ENCODE measurements at regions not wholly inside any gene's neighbourhood (a gene's known extent, or its start where the extent isn't known, plus 50 kb on each side); places are given as distances from the start of the nearest gene placed in this dataset.
"Not testable (repeated sequence)": the region's sequence is repeated elsewhere in the genome, so short reads cannot be mapped to it uniquely, and the experiment has no call there.

- ChIA-PET POLR2A (no interaction called here), CTCF (no interaction called here)
- TF ChIP-seq FOXM1 (IDR thresholded peaks at IDR 0.05; ENCODE audit: borderline replicate concordance) (no peak), FOXA1 (IDR thresholded peaks at IDR 0.05) (no peak)
Measured at GRCh38 chr12:131340616-131341210, 370.2 kb upstream of the SFSWAP start.

GRCh38 chr12:131341608-131342007, 369.3 kb upstream of the SFSWAP start:
- DNase-seq (ENCODE audit: extremely low spot score); CTCF ChIA-PET; POLR2A ChIA-PET: not testable (repeated sequence)

More at GRCh38 chr12:131340616-131341210, 370.2 kb upstream of the SFSWAP start:
- DNase-seq (ENCODE audit: extremely low spot score): no peak

GRCh38 chr12:131343436-131343835, 367.5 kb upstream of the SFSWAP start:
- DNase-seq (ENCODE audit: extremely low spot score); CTCF ChIA-PET; POLR2A ChIA-PET: not testable (repeated sequence)

GRCh38 chr12:131344715-131345520, 366.0 kb upstream of the SFSWAP start:
- DNase-seq (ENCODE audit: extremely low spot score); CTCF ChIA-PET; POLR2A ChIA-PET: not testable (repeated sequence)

- no peak for DNase-seq (ENCODE audit: extremely low spot score)
- TF ChIP-seq FOXA1 (IDR thresholded peaks at IDR 0.05): no peak
- CTCF ChIA-PET: no interaction called here
- POLR2A ChIA-PET: no interaction called here
Measured at GRCh38 chr12:131345521-131346436, 365.1 kb upstream of the SFSWAP start.

GRCh38 chr12:131346555-131347344, 364.1 kb upstream of the SFSWAP start:
- CTCF ChIA-PET: no interaction called here

GRCh38 chr12:131347345-131347714, 363.6 kb upstream of the SFSWAP start:
- ChIA-PET CTCF (no interaction called here), POLR2A (no interaction called here)
- DNase-seq (ENCODE audit: extremely low spot score): no peak
- no peak for TF ChIP-seq HDGF (IDR thresholded peaks at IDR 0.05; ENCODE audit: borderline replicate concordance)
- no peak for TF ChIP-seq FOXM1 (IDR thresholded peaks at IDR 0.05; ENCODE audit: borderline replicate concordance)
- TF ChIP-seq PKNOX1 (IDR thresholded peaks at IDR 0.05): no peak
- TF ChIP-seq L3MBTL2 (conservative IDR thresholded peaks at IDR 0.05): no peak
- no peak for TF ChIP-seq ARNT (IDR thresholded peaks at IDR 0.05)

More at GRCh38 chr12:131346555-131347344, 364.1 kb upstream of the SFSWAP start:
- DNase-seq (ENCODE audit: extremely low spot score): no peak
- no peak for TF ChIP-seq ZNF384 (IDR thresholded peaks at IDR 0.05)
- TF ChIP-seq L3MBTL2 (conservative IDR thresholded peaks at IDR 0.05): no peak
- no peak for TF ChIP-seq FOXK2 (IDR thresholded peaks at IDR 0.05)
- TF ChIP-seq SUZ12 (IDR thresholded peaks at IDR 0.05): no peak
- TF ChIP-seq HDGF (IDR thresholded peaks at IDR 0.05; ENCODE audit: borderline replicate concordance): no peak
- no peak for TF ChIP-seq NFRKB (IDR thresholded peaks at IDR 0.05)
- TF ChIP-seq SP1 (IDR thresholded peaks at IDR 0.05): no peak
- TF ChIP-seq FOXM1 (IDR thresholded peaks at IDR 0.05; ENCODE audit: borderline replicate concordance): no peak
- TF ChIP-seq CTBP1 (IDR thresholded peaks at IDR 0.05; ENCODE audit: borderline replicate concordance): no peak
- TF ChIP-seq ARNT (IDR thresholded peaks at IDR 0.05): no peak
- no peak for TF ChIP-seq PKNOX1 (IDR thresholded peaks at IDR 0.05)
- no peak for TF ChIP-seq FOXA1 (IDR thresholded peaks at IDR 0.05)
- TF ChIP-seq BHLHE40 (IDR thresholded peaks at IDR 0.05; ENCODE audit: borderline replicate concordance): no peak
- TF ChIP-seq ELF4 (IDR thresholded peaks at IDR 0.05): no peak
- POLR2A ChIA-PET: no interaction called here

GRCh38 chr12:131347732-131348131, 363.2 kb upstream of the SFSWAP start:
- CTCF ChIA-PET: no interaction called here
- POLR2A ChIA-PET: no interaction called here
- no peak for DNase-seq (ENCODE audit: extremely low spot score)
- TF ChIP-seq FOXA1 (IDR thresholded peaks at IDR 0.05) (no peak), ZNF384 (IDR thresholded peaks at IDR 0.05) (no peak), BHLHE40 (IDR thresholded peaks at IDR 0.05; ENCODE audit: borderline replicate concordance) (no peak), SP1 (IDR thresholded peaks at IDR 0.05) (no peak), NFRKB (IDR thresholded peaks at IDR 0.05) (no peak), LEF1 (IDR thresholded peaks at IDR 0.05; ENCODE audit: borderline replicate concordance) (no peak), TARDBP (IDR thresholded peaks at IDR 0.05) (no peak), ELF4 (IDR thresholded peaks at IDR 0.05) (no peak), ARNT (IDR thresholded peaks at IDR 0.05) (no peak), CTBP1 (IDR thresholded peaks at IDR 0.05; ENCODE audit: borderline replicate concordance) (no peak), FOXK2 (IDR thresholded peaks at IDR 0.05) (no peak)
